Endodermal cell (in vitro differentiated cells): ENCODE measurements at regions not wholly inside any gene's neighbourhood (a gene's known extent, or its start where the extent isn't known, plus 50 kb on each side); places are given as distances from the start of the nearest gene placed in this dataset.

ENCODE experiments used
- DNase-seq: peaks from one replicate; pipeline ENCODE4 v3.0.0-alpha.2; 2017
- H3K27ac ChIP-seq: 2 replicates; pipeline ENCODE4 v1.5.1; 2013; ENCODE audit warnings: mild to moderate bottlenecking, low read depth, low read length, moderate library complexity
- H3K27me3 ChIP-seq: 2 replicates; pipeline ENCODE4 v1.6.1; 2013; ENCODE audit warnings: mild to moderate bottlenecking, low read length, moderate library complexity; ENCODE audit not compliant: insufficient read depth, control insufficient read depth, poor library complexity, severe bottlenecking
- H3K36me3 ChIP-seq: 2 replicates; pipeline ENCODE4 v1.7.0; 2013; ENCODE audit warnings: mild to moderate bottlenecking, low read length, moderate library complexity; ENCODE audit not compliant: control insufficient read depth, insufficient read depth
- H3K4me1 ChIP-seq: one replicate; pipeline ENCODE4 v1.7.0; 2013; ENCODE audit warnings: low read length; ENCODE audit not compliant: control insufficient read depth, insufficient read depth
- H3K4me3 ChIP-seq: 2 replicates; pipeline ENCODE4 v1.5.1; 2013; ENCODE audit warnings: mild to moderate bottlenecking, low read length, moderate library complexity
- H3K9ac ChIP-seq: 2 replicates; pipeline ENCODE4 v1.6.1; 2013; ENCODE audit warnings: mild to moderate bottlenecking, low read length, moderate library complexity; ENCODE audit not compliant: poor library complexity, severe bottlenecking; ENCODE audit errors: extremely low read depth
- H3K9me3 ChIP-seq: 2 replicates; pipeline ENCODE4 v1.6.1; 2013; ENCODE audit warnings: mild to moderate bottlenecking, low read length, moderate library complexity; ENCODE audit not compliant: control insufficient read depth
- H3K27ac Mint-ChIP-seq: 2 replicates; pipeline ENCODE4 v1.8.0; 2020; ENCODE audit warnings: mixed read lengths
- H3K27me3 Mint-ChIP-seq: 2 replicates; pipeline ENCODE4 v1.8.0; 2021; ENCODE audit warnings: mild to moderate bottlenecking, mixed read lengths; ENCODE audit not compliant: insufficient read depth
- H3K36me3 Mint-ChIP-seq: 2 replicates; pipeline ENCODE4 v1.8.0; 2020; ENCODE audit warnings: low read depth, mixed read lengths
- H3K4me1 Mint-ChIP-seq: 2 replicates; pipeline ENCODE4 v1.8.0; 2020; ENCODE audit warnings: mixed read lengths
- H3K4me3 Mint-ChIP-seq: 2 replicates; pipeline ENCODE4 v1.8.0; 2020; ENCODE audit warnings: mild to moderate bottlenecking, moderate library complexity, mixed read lengths
- H3K9me3 Mint-ChIP-seq: 2 replicates; pipeline ENCODE4 v1.8.0; 2020; ENCODE audit warnings: mild to moderate bottlenecking, mixed read lengths
- WGBS, 2 experiments: methylation state at CpG; one replicate each; pipeline versions ENCODE4 v1.1.5 to v1.1.7; 2013; ENCODE audit warnings: missing lambda C conversion rate in 2 of 2, mixed read lengths in 1 of 2; ENCODE audit not compliant: insufficient coverage in 1 of 2, insufficient read length in 1 of 2; 5-methylcytosine and 5-hydroxymethylcytosine counted together
- TF ChIP-seq, protein P1 (sequence below): fragments of 200-600 bp; sonication (generic); conservative IDR thresholded peaks from 2 replicates; pipeline ENCODE4 v1.5.0; 2021; ENCODE audit warnings: antibody characterized with exemption, mild to moderate bottlenecking

- H3K36me3 Mint-ChIP-seq = no peaks in the 10 kb centered on the region
- 100% methylated on average over 1 of the region's 1 CpG; no CpG with 5 or more reads in 1 of the 2 experiments for WGBS, 2 experiments
- no peak for DNase-seq
These were observed 452.9 kb upstream of the PRMT6 start for GRCh38 chr1:106603616-106604015.

GRCh38 chr1:106608841-106609240 lies 447.6 kb upstream of the PRMT6 start:
- H3K27me3 ChIP-seq = no peaks in the 10 kb centered on the region
- Mint-ChIP-seq H3K27me3 (no peaks in the 10 kb centered on the region), H3K27ac (no peak overlapping the region), H3K36me3 (no peaks in the 10 kb centered on the region), H3K4me1 (no peaks in the 10 kb centered on the region), H3K4me3 (no peak overlapping the region), H3K9me3 (no peaks in the 10 kb centered on the region)
- H3K9me3 ChIP-seq = peaks cover 9% of the 10 kb centered on the region
- no peak overlapping the region for H3K4me3 ChIP-seq
- DNase-seq = no peak
- TF ChIP-seq, protein P1, sequence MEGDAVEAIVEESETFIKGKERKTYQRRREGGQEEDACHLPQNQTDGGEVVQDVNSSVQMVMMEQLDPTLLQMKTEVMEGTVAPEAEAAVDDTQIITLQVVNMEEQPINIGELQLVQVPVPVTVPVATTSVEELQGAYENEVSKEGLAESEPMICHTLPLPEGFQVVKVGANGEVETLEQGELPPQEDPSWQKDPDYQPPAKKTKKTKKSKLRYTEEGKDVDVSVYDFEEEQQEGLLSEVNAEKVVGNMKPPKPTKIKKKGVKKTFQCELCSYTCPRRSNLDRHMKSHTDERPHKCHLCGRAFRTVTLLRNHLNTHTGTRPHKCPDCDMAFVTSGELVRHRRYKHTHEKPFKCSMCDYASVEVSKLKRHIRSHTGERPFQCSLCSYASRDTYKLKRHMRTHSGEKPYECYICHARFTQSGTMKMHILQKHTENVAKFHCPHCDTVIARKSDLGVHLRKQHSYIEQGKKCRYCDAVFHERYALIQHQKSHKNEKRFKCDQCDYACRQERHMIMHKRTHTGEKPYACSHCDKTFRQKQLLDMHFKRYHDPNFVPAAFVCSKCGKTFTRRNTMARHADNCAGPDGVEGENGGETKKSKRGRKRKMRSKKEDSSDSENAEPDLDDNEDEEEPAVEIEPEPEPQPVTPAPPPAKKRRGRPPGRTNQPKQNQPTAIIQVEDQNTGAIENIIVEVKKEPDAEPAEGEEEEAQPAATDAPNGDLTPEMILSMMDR = no peak
- no peak overlapping the region for H3K9ac ChIP-seq
- no peaks in the 10 kb centered on the region for H3K36me3 ChIP-seq
- H3K27ac ChIP-seq = no peak overlapping the region
- no peaks in the 10 kb centered on the region for H3K4me1 ChIP-seq

More at GRCh38 chr1:106603616-106604015, 452.9 kb upstream of the PRMT6 start:
- Mint-ChIP-seq H3K27ac (no peak overlapping the region), H3K4me3 (no peak overlapping the region), H3K27me3 (no peaks in the 10 kb centered on the region), H3K9me3 (no peaks in the 10 kb centered on the region), H3K4me1 (no peaks in the 10 kb centered on the region)
- TF ChIP-seq, protein P1 = no peak
- Histone ChIP-seq H3K36me3 (no peaks in the 10 kb centered on the region), H3K4me3 (no peak overlapping the region), H3K4me1 (no peaks in the 10 kb centered on the region), H3K9me3 (peaks cover 9% of the 10 kb centered on the region), H3K27ac (no peak overlapping the region), H3K27me3 (no peaks in the 10 kb centered on the region), H3K9ac (no peak overlapping the region)

- no peaks in the 10 kb centered on the region for H3K9me3 Mint-ChIP-seq
- TF ChIP-seq, protein P1 = no peak
- H3K27ac ChIP-seq = no peak overlapping the region
- no peak overlapping the region for H3K9ac ChIP-seq
- 100% methylated on average over 3 of the region's 3 CpGs; no CpG with 5 or more reads in 1 of the 2 experiments for WGBS, 2 experiments
- no peaks in the 10 kb centered on the region for H3K4me1 Mint-ChIP-seq
- H3K4me3 Mint-ChIP-seq = no peak overlapping the region
- H3K4me3 ChIP-seq = no peak overlapping the region
- no peaks in the 10 kb centered on the region for H3K36me3 Mint-ChIP-seq
- no peaks in the 10 kb centered on the region for H3K27me3 ChIP-seq
- no peaks in the 10 kb centered on the region for H3K36me3 ChIP-seq
- no peak for DNase-seq
- H3K9me3 ChIP-seq = peaks cover 3% of the 10 kb centered on the region
- no peaks in the 10 kb centered on the region for H3K4me1 ChIP-seq
- no peaks in the 10 kb centered on the region for H3K27me3 Mint-ChIP-seq
- H3K27ac Mint-ChIP-seq = no peak overlapping the region
These were observed 443.4 kb upstream of the PRMT6 start for GRCh38 chr1:106613068-106613467.
